ENCODE measurements at regions not wholly inside any gene's neighbourhood (a gene's known extent, or its start where the extent isn't known, plus 50 kb on each side); places are given as distances from the start of the nearest gene placed in this dataset.
"Not testable (repeated sequence)": the region's sequence is repeated elsewhere in the genome, so short reads cannot be mapped to it uniquely, and the experiment has no call there.

DNA sequence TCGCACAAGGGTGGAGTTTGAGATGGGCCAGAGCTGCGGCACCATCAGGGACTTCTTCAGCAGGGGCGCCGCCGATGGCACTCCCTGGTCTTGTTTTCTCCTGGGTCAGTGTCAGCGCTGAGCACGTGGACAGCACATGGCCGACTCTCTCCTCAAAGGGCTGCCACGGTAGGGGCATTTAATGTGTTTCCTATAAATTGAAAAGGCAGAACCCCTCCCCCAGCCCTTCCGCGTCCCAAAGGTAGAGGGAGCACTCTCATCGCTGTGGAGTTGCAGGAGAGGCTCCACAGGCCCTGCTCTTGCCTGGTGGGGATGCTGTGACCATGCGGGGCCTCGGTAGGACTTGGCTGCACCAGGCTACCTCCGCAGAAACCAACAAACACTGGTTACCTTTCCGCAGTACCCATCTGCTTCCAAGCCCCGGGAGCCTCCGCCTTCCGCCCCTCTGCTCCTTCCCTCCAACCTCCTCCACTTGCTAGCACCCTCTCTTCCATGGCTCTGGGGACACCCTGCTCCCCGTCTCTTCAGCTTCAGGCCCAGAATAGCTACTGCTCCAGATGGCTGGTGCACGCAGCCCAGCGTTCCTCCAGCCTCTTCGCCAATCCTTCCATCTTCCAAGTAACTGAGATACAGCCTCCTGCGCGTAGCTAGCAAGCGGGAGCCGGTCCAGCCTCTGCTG is 166.3 kb upstream of the ADCY1 start:
- no peak for DNase-seq (ENCODE audit: low read depth)

DNA sequence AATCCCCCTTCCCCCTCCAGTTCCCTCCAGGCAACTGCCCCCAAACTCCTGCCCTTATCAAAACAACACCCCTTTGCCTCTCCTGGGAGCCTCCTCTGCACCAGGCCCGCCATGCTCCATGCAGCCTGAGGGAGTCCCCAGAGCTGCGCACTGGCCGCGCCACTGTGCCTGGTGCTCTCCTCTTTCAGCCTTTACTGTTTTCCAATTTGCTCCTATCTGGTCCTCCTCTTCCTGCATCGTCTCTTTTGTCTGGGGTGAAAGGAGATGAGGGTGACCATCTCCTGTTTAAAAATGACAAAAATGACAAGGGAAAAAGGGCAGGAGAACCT is 165.8 kb upstream of the ADCY1 start:
- no peak for DNase-seq (ENCODE audit: low read depth)

DNA sequence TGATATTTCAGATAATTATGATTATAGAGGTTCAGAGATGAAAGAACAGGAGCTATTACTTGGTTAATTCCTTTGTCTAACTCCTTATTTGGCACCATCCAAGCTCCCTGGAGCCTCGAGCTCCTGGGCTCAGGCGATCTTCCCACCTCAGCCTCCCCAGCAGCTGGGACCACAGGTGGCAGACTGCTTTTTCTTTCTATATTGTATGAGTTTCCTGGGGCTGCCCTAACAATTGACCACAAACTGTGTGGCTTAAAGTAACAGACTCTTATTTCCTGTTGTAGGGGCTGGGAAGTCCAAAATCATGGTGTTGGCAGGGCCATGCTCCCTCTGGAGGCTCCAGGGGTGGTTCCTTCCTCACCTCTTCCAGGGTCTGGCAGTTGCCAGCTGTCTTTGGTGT is 163.3 kb upstream of the ADCY1 start:
- no peak for DNase-seq (ENCODE audit: low read depth)

DNA sequence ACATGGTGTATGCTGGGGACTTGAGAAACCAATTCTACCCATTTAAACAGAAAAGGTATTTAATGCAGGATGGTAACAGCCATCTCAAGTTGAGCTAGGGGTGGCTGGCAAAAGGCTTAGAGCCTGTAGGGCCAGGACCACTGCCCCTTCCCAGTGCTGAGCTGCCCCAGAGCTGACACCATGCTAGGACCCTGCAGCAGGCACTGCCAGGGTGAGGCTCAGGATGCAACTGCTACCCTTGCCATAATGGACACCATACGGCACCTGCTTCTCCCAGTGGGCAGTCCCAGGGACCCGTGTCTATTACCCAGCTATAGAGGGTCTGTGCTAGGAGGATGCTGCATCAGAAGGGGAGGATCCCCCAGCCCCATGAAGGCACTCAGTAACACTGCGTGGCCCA is 160.7 kb upstream of the ADCY1 start:
- no peak for DNase-seq (ENCODE audit: low read depth)

DNA sequence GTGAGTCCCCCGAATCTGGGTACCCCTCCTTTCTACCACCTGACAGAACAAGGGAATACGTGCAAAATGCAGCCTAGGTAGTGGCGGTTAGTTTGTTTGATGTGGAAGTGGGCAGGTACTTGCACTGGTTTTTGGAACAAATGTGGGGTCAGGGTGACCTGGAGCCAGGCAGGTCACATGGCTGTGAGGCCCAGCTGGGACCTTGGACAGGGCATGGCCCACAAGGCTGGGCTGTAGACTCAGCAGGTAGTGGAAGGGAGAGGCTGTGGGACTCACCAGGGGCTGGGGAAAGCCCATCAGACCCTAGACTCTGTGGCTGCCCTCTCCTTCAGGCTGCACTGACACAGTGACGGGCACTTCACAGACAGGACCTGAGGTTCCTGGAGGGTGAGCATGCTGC is 159.9 kb upstream of the ADCY1 start:
- no peak for DNase-seq (ENCODE audit: low read depth)

DNA sequence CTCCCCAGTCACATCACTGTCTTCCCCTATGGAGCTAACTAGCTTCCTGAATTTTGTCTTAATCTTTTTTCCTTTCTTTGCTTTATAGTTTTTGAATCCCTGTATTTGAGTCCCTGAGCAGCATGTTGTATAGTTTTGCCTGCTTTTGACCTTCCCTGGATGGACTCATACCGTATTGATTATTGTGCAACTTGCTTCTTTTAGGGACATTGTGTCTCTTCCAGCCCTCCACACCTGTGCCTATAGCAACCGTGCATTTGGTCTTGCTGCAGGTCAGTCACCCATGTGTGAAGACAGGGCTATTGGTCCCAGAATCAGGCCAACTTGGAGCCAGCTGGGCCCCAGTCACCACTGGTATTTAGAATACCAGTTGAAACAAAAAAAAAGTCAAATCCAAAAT is 158.9 kb upstream of the ADCY1 start:
- DNase-seq (ENCODE audit: low read depth), result no peak

DNA sequence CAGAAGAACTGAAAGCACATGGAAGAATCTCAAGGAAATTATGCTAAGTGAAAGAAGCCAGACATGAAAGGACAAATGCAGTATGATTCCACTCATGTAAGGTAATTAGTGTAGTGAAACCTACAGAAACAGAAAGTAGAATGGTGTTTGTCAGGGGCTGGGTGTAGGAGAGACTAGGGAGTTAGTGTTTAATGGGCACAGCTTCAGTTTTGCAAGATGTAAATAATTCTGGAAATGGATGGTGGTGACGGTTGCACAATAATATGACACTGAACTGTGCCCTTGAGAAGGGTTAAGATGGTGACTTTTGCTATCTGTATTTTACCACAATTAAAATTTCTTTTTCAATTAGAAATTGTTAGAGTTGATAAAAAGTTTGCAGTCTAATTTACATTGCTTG is 157.3 kb upstream of the ADCY1 start:
- DNase-seq (ENCODE audit: low read depth), result no peak

DNA sequence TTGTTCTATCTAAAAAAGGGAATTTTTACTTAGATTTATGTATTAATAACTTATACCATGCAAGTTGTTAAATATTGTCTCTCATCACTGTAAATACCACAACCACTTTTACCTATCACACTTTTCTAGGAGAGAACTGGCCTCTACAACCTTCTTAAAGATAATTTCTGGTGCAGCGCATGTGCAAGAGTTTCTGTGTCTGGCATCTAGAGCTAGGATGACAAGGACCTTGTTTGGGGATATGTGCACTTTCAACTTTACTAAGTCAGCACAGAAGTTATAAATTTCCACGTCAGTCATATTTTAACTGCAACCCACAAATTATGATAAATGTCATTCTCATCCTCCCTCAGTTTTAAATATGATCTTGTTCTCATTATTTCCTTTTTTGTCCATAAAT is 156.9 kb upstream of the ADCY1 start:
- no peak for DNase-seq (ENCODE audit: low read depth)

DNA sequence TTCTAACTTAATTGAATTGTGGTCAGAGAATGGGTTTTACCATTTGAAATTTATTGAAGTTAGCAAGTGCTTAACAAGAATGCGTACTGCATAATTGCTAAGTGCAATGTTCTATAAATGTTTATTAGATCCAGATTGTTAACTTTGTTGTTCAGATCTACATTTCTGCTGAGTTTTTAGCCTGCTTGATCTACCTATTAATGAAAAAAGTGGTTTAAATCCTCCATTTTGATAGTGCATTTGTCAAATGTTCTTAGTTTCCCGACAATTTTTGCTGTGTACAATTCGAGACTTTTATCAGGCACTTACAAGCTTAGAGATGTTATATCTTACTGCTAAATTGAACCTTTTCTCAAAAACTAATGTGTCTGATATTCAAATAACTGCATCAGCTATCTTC is 156.4 kb upstream of the ADCY1 start:
- no peak for DNase-seq (ENCODE audit: low read depth)

DNA sequence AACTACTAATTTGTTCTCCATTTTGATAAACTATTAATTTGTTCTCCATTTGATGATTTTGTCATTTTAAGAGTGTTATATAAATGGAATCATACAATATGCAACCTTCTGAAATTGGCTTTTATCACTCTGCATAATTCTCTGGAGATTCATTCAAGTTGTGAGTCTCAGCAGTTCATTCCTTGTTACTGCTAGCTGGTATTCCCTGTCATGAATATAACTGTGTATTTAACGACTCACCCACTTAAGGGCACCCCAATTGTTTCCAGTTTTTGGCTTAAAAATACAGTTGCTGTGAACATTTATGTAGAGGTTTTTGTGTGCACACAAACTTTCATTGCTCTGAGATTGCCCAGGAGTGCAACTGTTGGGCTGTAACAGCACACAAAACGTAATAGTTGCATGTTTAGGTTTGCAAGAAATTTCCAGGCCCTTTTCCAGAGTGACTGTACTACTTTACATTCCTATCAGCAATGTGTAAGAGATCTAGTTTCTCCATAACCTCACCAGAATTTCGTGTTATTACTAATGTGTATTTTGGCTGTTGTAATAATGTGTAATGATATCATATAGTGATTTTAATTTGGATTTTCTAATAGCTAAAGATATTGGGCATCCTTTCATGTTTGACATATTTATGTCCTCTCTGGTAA is 153.2 kb upstream of the ADCY1 start:
- no peak for DNase-seq (ENCODE audit: low read depth)

DNA sequence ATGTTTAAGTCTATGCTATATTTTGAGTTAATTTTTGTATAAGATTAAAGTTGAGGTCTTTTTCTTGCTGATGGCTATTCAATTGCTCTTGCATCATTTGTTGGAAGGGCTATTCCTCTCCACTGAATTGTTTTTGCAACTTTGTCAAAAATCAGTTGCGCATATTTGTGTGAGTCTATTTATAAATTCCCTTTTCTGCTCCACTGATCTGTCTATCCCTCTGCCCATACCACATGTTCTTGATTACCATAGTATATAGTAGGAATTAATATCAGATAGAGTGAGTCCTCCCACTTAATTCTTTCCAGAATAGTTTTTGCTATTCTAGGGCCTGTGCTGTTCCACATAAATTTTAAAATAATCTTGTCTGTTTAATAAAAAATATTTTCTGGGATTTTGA is 152.4 kb upstream of the ADCY1 start:
- DNase-seq (ENCODE audit: low read depth), result no peak

DNA sequence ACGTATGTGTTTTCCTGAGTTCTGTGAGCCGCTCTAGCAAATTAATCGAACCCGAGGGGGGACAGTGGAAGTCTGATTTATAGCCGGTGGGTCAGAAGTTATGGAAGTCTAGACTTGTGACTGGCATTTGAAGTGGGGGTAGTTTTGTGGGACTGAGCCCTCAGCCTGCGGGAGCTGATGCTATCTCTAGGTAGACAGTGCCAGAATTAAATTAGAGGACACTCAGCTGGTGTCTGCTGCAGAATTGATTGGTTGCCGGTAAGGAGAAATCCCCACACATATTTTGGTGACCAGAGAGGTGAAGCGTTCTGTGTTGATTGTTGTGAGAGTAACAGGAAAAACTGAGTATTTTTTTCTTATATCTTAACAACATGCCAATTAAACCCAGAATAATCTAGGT is 143.8 kb upstream of the ADCY1 start:
- no peak for DNase-seq (ENCODE audit: low read depth)

DNA sequence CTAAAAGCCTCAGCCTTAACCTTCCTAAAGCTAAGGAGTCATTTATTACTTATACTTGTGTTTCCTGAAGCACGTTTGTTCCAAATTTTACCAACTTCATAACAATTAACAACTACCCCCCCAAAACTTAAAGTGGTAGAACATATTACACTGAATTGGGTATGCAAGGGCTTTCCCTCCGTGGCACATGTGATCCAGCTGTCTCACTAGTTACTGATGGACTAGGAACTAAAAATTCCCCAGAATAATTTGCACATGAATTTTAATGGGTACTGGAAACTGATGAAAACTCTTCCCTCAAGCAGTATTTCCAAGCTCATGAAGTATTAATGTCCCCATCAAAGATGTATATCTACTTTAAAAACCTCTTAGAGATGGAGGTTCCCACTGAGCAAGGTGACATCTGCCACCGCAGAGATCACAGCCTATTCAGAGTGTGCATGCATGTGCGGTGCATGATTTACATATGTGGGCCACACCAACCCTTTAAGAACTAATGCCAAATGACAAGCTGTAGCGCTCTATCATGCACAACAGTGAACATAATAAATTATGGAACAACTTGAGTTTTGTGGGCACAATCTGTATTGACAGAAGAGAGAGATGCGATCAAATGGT is 139.9 kb upstream of the ADCY1 start:
- DNase-seq (ENCODE audit: low read depth), result no peak

DNA sequence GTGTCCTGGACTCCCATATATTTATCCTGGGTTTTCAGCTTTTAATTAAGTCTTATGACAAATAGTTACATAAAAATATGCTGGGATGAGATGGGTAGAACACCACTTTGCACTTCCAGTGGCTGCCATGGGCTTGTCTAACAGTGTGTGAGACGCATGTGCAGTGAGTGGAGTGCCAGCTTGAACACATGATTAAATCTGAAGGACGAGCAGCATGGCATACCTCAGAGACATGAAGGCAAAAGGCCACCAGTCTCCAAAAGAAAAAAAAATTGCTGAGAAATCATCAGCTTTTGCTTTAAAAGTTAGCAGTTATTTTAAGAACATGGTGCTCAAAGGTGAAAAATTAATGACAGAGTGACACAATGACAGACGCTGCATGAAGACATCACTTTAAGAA is 139.0 kb upstream of the ADCY1 start:
- no peak for DNase-seq (ENCODE audit: low read depth)

DNA sequence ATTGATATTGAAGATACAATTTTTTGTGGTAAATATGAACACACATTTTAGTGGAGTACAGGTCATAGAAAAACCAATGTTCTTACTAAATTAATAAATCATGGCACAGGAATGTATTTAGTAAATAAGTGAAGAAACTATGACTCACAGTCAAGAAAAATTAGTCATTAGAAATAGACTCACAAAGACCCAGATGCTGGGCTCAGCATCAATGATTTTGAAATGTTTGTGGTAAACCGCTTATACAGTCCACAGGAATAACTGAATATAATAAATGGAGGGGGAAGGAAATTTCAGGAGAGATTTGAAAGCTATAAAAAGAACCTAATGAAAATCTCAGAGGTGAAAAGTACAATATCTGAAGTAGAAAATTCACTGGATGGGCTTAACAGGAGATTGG is 138.3 kb upstream of the ADCY1 start:
- DNase-seq (ENCODE audit: low read depth), result no peak

DNA sequence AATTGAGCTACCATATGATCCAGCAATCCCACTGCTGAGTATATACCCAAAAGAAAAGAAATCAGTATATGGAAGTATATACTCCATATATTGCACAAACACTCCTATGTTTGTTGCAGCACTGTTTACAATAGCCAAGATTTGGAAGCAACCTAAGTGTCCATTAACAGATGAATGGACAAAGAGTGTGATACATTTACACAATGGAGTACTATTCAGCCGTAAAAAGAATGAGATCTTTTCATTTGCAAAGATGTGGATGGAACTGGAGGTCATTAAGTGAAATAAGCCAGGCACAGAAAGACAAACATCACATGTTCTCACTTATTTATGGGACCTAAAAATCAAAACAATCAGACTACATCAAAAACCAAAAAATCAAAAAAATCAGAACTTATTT is 133.4 kb upstream of the ADCY1 start:
- DNase-seq (ENCODE audit: low read depth), result not testable (repeated sequence)

DNA sequence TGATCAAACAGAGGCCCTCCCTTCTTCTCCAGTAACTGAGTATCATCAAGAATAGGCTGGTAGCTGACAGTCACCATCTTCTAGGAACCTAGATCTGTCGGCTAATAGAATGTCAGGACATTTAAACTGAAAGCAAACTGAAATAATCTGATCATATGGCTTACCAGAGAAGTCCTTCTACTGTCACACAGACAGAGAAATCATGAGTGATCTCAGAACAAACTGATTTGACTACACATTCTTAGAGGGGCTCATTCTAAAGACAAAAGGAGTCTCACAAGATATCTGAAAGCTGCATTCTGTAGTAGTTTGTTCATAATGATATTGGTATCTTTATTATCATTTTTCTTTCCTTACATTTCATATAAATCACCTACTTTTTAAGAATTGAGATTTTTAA is 130.9 kb upstream of the ADCY1 start:
- no peak for DNase-seq (ENCODE audit: low read depth)

DNA sequence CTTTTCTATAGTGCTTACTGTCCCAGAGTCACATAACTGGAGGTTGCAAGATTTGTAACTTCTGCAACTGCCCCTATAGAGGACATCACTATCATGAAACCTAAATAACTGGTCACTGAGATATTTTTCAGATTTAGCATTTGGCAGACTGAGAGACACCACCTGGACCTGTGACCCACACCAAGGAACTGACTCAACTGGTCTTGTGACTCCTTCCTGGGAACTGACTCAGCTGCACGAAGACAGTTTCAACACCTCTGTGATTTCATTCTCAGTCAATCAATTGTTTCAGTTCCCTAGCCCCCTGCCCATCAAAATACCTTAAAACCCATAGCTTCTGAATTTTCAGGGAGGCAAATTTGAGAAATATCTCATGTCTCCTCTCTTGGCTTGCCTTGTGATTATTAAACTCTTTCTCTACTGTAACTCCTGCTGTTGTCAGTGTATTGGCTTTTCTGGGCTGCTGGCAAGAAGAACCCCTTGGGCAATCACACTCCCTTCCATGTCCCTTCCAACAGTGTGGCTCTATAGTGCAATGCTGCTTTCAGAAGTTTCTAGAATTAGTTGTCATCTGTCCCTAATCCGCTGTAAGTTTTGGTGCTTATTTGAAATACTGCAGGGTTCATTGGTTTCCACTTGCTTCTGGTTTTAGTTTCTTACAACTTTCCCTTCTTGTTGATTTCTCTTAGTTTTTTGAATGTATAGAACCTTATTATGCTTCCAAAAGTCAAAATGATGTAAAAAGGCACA is 127.8 kb upstream of the ADCY1 start:
- no peak for DNase-seq (ENCODE audit: low read depth)

DNA sequence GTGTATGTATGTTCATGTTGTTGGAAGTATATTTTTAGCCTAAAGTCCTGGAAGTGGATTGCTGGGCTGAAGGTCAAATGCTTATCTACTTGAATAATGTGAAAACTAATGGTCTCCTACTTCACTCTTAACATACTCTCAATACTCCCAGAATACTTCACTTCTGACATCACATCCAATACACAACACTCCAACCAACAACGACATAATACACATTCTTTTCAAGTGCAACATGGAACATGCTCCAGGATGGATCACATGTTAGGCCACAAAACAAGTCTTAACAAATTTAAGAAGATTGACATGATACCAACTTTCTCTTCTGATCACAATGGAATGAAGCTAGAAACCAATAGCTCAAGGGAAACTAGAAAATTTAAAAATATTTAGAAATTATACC is 126.9 kb upstream of the ADCY1 start:
- DNase-seq (ENCODE audit: low read depth), result no peak

DNA sequence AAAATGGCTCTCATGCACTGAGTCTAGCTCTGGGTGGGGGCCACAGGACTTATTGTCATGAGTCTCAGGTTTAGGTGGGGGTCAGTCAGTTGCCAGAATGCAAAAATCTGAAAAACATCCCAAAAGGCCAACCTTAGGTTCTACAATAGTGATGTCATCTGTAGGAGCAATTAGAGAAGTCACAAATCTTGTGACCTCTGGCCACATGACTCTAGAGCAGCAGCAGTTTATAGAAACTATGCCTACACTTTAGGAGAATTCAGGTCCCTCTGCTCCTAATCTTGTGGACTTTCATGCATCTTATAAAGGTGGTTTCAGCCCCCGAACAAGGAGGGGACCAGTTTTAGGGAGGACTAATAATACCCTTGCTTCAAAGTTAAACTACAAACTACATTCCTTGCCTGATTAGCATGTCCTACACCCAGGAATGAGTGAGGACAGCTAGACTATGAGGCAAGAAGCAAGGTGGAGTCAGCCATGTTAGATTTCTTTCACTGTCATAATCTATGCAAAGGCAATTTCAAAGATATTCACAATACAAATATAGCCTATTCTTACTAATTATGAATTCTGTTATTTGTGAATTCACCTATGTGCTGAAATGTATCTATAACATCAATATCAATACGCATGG is 123.5 kb upstream of the ADCY1 start:
- no peak for DNase-seq (ENCODE audit: low read depth)

DNA sequence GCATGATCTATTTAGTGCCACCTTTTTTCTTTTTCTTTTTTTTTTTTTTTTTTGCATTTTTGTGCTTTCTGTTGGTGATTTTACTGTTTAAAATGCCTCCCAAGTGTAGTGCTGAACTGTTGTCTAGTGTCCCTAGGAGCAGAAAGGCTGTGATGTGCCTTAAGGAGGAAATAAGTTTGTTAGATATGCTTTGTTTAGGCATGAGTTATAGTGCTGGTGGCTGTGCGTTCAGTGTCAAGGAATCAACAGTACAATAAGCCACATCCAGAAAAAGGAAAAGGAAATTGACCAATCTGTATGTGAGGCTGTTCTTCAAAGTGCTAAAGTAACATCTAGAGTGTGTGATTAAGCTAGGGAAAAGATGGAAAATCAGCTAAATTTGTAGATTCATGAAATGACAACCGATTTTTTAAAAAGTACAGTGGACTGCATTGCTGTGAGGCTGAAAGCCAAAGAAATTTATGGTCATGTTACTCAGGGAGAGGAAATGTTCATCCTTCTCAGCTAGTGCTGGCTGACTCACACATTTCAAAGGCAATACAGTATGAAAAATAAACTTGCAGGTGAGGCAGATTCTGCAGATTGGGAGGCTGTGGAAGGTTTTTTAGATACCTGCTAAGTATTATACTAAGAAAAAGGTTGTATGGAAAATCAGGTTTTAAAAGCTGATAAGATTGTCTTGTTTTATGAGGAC is 122.7 kb upstream of the ADCY1 start:
- DNase-seq (ENCODE audit: low read depth), result no peak

DNA sequence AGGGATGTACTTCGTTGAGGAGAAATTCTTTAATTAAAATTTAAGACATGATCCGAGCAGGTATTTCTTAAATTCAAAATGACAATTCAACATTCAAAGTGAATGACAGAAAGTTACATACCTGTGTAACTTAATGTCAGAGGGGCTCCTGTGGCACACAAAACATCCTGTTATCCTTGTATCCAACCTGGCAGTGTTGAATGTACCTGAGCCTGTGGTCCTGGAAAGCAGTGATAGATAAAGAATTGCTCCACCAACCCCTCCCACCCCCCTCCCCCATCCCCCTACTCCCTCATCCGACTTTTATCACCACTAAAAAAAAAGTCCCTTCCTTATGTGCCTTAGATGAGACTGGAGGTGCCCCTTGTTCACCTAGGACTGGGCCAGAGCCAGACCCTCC is 119.4 kb upstream of the ADCY1 start:
- no peak for DNase-seq (ENCODE audit: low read depth)

Measured in stimulated activated CD8-positive, alpha-beta memory T cell treated with anti-CD3 and anti-CD28 coated beads, Interleukin-12 subunit alpha, Interleukin-12 subunit beta, amount 100 ng/mL, for 4 hours (primary cell).